Activated naive CD4-positive, alpha-beta T cell treated with anti-CD3 and anti-CD28 coated beads for 36 hours (primary cell): ENCODE measurements at regions not wholly inside any gene's neighbourhood (a gene's known extent, or its start where the extent isn't known, plus 50 kb on each side); places are given as distances from the start of the nearest gene placed in this dataset.
"Not testable (repeated sequence)": the region's sequence is repeated elsewhere in the genome, so short reads cannot be mapped to it uniquely, and the experiment has no call there.

Source experiments
- CTCF ChIA-PET: fragments of 350-600 bp; sonication (Branson Sonifier 250); formaldehyde crosslinking; loops from one replicate; lab custom pipeline; 2021; ENCODE audit warnings: antibody characterized with exemption; lab: Charles Lee
- DNase-seq: peaks from one replicate; pipeline ENCODE4 v3.0.0-alpha.2; 2020
- H3K27ac Mint-ChIP-seq: one replicate; pipeline ENCODE4 v1.8.0; 2021; ENCODE audit warnings: mild to moderate bottlenecking, mixed read lengths
- H3K27me3 Mint-ChIP-seq: one replicate; pipeline ENCODE4 v1.8.0; 2021; ENCODE audit warnings: low read depth, mixed read lengths
- H3K36me3 Mint-ChIP-seq: one replicate; pipeline ENCODE4 v1.8.0; 2021; ENCODE audit warnings: low read depth, mixed read lengths
- H3K4me1 Mint-ChIP-seq: one replicate; pipeline ENCODE4 v1.8.0; 2021; ENCODE audit warnings: low read depth, mixed read lengths
- H3K4me3 Mint-ChIP-seq: one replicate; pipeline ENCODE4 v1.8.0; 2021; ENCODE audit warnings: mild to moderate bottlenecking, moderate library complexity, mixed read lengths
- H3K9me3 Mint-ChIP-seq: one replicate; pipeline ENCODE4 v1.8.0; 2021; ENCODE audit warnings: mixed read lengths
- intact Hi-C: fragments of 100-400 bp; cut with micrococcal nuclease; formaldehyde crosslinking; loops from one replicate; pipeline ENCODE4 v1.15.1; 2023

DNA sequence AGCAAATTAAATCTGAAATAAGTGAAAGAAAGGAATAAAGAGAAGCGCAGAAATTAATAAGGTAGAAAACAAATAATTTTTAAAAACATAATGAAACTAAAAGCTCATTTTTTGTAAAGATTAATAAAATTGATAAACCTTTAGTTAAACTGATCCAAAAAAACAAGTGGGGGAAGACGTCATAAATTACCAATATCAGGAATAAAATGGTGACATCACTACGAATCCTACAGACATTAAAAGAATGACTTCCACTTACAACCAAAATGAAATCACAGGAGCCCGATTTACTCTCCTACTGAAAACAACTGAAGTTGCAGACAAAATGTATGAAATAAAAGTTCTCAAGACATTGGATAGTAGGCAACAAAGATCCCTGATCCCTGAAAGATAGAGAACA is 68.1 kb upstream of the IFFO2 start:
- no peak overlapping the region for H3K4me3 Mint-ChIP-seq
- H3K27ac Mint-ChIP-seq: no peak overlapping the region
- CTCF ChIA-PET: interaction anchor here (0.7 to 1.5 kb wide), 2 partner anchors 111 to 112 kb away, joined by 3 to 5 read pairs; no protein-coding TSS in a partner anchor
- DNase-seq: no peak
- H3K36me3 Mint-ChIP-seq: no peaks in the 10 kb centered on the region
- peaks cover 3% of the 10 kb centered on the region for H3K4me1 Mint-ChIP-seq
- H3K9me3 Mint-ChIP-seq: no peaks in the 10 kb centered on the region
- intact Hi-C loops: no loop called here
- peaks cover 4% of the 10 kb centered on the region for H3K27me3 Mint-ChIP-seq

GRCh38 chr1:19023787-19024186 is 67.3 kb upstream of the IFFO2 start:
- peaks cover 3% of the 10 kb centered on the region for H3K4me1 Mint-ChIP-seq
- no peak overlapping the region for H3K27ac Mint-ChIP-seq
- peaks cover 4% of the 10 kb centered on the region for H3K27me3 Mint-ChIP-seq
- H3K4me3 Mint-ChIP-seq: no peak overlapping the region
- no peaks in the 10 kb centered on the region for H3K9me3 Mint-ChIP-seq
- intact Hi-C loops: no loop called here
- no peaks in the 10 kb centered on the region for H3K36me3 Mint-ChIP-seq
- CTCF ChIA-PET: interaction anchor here (1.5 kb wide), 1 partner anchor 111 kb away, joined by 5 read pairs; no protein-coding TSS in a partner anchor
- no peak for DNase-seq

GRCh38 chr1:19021845-19022244 is 65.4 kb upstream of the IFFO2 start:
- Mint-ChIP-seq H3K4me1 (no peaks in the 10 kb centered on the region), H3K4me3 (no peak overlapping the region), H3K9me3 (no peaks in the 10 kb centered on the region), H3K36me3 (no peaks in the 10 kb centered on the region), H3K27me3 (peaks cover 2% of the 10 kb centered on the region), H3K27ac (no peak overlapping the region)
- CTCF ChIA-PET: interaction anchor here (0.6 kb wide), 1 partner anchor 26 kb away, joined by 3 read pairs; no protein-coding TSS in a partner anchor
- DNase-seq: no peak
- intact Hi-C loops: no loop called here

DNA sequence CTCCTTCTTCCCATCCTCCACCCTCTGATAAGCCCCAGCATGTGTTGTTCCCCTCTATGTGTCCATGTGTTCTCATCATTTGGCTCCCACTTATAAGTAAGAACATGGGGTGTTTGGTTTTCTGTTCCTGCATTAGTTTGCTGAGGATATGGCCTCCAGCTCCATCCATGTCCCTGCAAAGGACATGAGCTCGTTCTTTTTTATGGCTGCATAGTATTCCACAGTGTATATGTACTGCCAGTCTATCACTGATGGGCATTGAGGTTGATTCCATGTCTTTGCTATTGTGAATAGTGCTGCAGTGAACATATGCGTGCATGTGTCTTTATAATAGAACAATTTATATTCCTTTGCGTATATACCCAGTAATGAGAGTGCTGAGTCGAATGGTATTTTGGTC is 62.8 kb upstream of the IFFO2 start:
- intact Hi-C loops, DNase-seq, H3K27ac Mint-ChIP-seq, H3K9me3 Mint-ChIP-seq, H3K36me3 Mint-ChIP-seq, H3K4me3 Mint-ChIP-seq, H3K27me3 Mint-ChIP-seq, H3K4me1 Mint-ChIP-seq: not testable (repeated sequence)
- CTCF ChIA-PET: interaction anchor here (0.6 kb wide), 1 partner anchor 20 kb away, joined by 3 read pairs; no protein-coding TSS in a partner anchor

- CTCF ChIA-PET: no interaction called here
- no peak overlapping the region for H3K4me3 Mint-ChIP-seq
- intact Hi-C loops: no loop called here
- H3K27me3 Mint-ChIP-seq: peaks cover 2% of the 10 kb centered on the region
- H3K9me3 Mint-ChIP-seq: no peaks in the 10 kb centered on the region
- H3K27ac Mint-ChIP-seq: no peak overlapping the region
- H3K36me3 Mint-ChIP-seq: no peaks in the 10 kb centered on the region
- peaks cover 20% of the 10 kb centered on the region for H3K4me1 Mint-ChIP-seq
- no peak for DNase-seq
Measured at GRCh38 chr1:19015476-19015875, 59.0 kb upstream of the IFFO2 start.

DNA sequence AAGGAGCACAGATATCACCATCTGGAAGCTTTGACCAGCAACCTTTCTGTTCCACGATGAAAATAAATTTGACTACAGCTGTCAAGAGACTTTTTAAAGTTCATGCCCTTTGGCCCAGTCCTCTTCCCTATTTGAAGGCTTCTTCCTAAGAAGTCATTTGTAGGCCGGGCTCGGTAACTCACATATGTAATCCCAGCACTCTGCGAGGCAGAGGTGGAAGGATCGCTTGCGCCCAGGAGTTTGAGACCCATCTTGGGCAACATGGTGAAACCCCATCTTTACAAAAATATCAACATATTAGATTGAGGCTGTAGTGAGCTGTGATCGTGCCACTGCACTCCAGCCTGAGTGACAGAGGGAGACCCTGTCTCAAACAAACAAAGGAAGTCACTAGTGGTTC is 58.3 kb upstream of the IFFO2 start:
- no peaks in the 10 kb centered on the region for H3K9me3 Mint-ChIP-seq
- H3K4me1 Mint-ChIP-seq: peaks cover 27% of the 10 kb centered on the region
- CTCF ChIA-PET: interaction anchor here (1.0 kb wide), 1 partner anchor 106 kb away, joined by 3 read pairs; no protein-coding TSS in a partner anchor
- DNase-seq: no peak
- no peaks in the 10 kb centered on the region for H3K36me3 Mint-ChIP-seq
- no peak overlapping the region for H3K27ac Mint-ChIP-seq
- no peak overlapping the region for H3K4me3 Mint-ChIP-seq
- intact Hi-C loops: no loop called here
- H3K27me3 Mint-ChIP-seq: peaks cover 2% of the 10 kb centered on the region

- H3K4me1 Mint-ChIP-seq: peaks cover 35% of the 10 kb centered on the region
- no peak overlapping the region for H3K4me3 Mint-ChIP-seq
- intact Hi-C loops: no loop called here
- no peak for DNase-seq
- H3K9me3 Mint-ChIP-seq: no peaks in the 10 kb centered on the region
- CTCF ChIA-PET: interaction anchor here (1.0 kb wide), 1 partner anchor 106 kb away, joined by 3 read pairs; no protein-coding TSS in a partner anchor
- peaks cover 2% of the 10 kb centered on the region for H3K27me3 Mint-ChIP-seq
- no peak overlapping the region for H3K27ac Mint-ChIP-seq
- H3K36me3 Mint-ChIP-seq: no peaks in the 10 kb centered on the region
Measured at GRCh38 chr1:19013826-19014548, 57.5 kb upstream of the IFFO2 start.

DNA sequence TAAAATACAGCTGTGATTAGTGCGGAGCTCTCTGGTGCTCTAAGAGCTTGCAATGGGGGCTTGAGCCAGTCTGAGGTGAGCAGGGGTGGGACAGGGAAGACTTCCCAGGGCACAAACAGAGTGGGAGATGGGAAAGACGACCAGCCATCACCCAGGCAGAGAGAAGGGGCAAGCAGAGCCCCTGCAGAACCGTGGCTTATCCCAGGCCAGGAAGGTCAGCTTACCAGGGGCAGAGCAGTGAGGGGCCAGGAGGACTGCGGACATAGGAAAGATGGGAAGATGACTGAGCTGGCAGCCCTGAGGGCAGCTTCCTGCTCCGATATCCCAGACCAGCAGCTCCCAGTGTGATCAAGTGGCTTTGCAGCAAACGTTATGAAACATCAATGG is 55.4 kb upstream of the IFFO2 start:
- Mint-ChIP-seq H3K4me3 (no peak overlapping the region), H3K4me1 (peaks cover 35% of the 10 kb centered on the region), H3K27me3 (no peaks in the 10 kb centered on the region), H3K9me3 (no peaks in the 10 kb centered on the region), H3K27ac (peak overlapping the region; percentile 83), H3K36me3 (no peaks in the 10 kb centered on the region)
- no peak for DNase-seq
- intact Hi-C loops: loop anchor here (1.0 to 2.0 kb wide), 7 partner anchors 11 to 699 kb away; partner anchors contain the start of gene ALDH4A1
- CTCF ChIA-PET: interaction anchor here (0.6 kb wide), 1 partner anchor 1572 kb away, joined by 4 read pairs; no protein-coding TSS in a partner anchor

DNA sequence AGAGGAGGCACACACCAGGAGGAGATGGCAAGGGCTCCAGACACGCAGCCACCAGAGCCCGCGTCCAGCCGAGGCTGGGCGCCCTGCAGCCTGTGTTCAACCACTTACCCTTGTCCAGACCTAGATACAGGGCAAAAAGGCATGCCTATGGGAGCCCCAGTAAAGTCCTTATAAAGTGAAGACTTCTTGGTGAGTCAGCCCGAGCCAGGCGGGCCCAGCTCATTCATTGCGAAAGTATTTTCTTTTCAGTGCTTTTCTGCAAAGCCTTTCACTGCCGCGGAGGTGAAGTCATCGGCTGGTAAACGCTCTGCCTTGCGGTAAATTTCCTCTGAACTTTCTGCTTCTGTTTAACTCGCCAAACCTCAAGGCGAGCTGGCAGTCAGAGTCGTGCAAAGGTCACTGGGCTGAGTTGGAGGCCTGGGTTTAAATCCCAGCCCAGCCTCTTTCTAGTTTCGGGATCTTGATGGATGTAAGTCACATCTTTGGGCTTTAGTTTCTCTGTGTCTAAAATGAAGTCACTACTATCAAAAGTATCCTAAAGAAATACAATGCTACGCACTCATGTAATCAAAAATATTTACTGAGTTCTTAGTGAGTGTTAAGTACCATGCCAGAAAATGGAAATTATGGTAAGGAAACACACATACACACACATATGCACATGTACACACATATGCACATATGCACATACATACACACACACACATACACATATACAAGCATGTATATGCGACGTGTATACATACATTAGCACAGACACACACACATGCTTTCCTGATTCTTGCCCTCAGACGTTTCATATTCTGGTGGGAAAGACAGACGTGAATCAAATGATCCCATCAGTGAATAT is 54.7 kb upstream of the IFFO2 start:
- Mint-ChIP-seq H3K27ac (peak overlapping the region; percentile 83), H3K4me1 (peaks cover 35% of the 10 kb centered on the region), H3K27me3 (no peaks in the 10 kb centered on the region), H3K4me3 (no peak overlapping the region), H3K9me3 (no peaks in the 10 kb centered on the region), H3K36me3 (no peaks in the 10 kb centered on the region)
- CTCF ChIA-PET: no interaction called here
- peak; percentile 95 for DNase-seq
- intact Hi-C loops: loop anchor here (1.0 to 2.0 kb wide), 7 partner anchors 10 to 700 kb away; partner anchors contain the start of gene ALDH4A1

- Mint-ChIP-seq H3K4me1 (peaks cover 35% of the 10 kb centered on the region), H3K36me3 (no peaks in the 10 kb centered on the region), H3K4me3 (no peak overlapping the region), H3K27me3 (no peaks in the 10 kb centered on the region), H3K27ac (peak overlapping the region; percentile 83), H3K9me3 (no peaks in the 10 kb centered on the region)
- intact Hi-C loops: loop anchor here (2.0 kb wide), 2 partner anchors 108 to 700 kb away; partner anchors contain the start of gene ALDH4A1
- CTCF ChIA-PET: interaction anchor here (1.2 kb wide), 1 partner anchor 102 kb away, joined by 3 read pairs; no protein-coding TSS in a partner anchor
- no peak for DNase-seq
Measured at GRCh38 chr1:19010503-19010902, 54.0 kb upstream of the IFFO2 start.

DNA sequence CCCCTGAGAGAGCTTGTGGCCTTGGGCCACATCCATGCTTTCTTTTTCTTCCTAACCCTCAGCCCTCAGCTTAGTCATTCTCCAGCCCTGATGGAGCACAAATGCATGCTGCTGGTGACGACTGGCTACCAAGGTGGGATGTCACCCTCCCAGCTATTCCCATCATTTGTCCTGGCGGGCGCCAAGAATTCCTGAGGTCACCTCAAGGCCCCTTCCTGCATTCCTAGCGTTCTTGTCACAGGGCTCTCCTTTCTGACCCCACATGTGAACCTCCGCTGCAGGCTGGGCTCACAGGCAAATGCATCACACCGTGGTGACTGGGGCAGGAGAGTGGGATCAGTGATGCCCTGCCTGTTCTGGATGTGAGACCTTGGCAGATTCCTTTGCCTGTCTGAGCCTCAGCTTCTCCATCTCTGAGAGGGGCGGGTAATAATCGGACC is 53.4 kb upstream of the IFFO2 start:
- H3K27ac Mint-ChIP-seq: peak overlapping the region; percentile 83
- no peak overlapping the region for H3K4me3 Mint-ChIP-seq
- no peak for DNase-seq
- H3K36me3 Mint-ChIP-seq: no peaks in the 10 kb centered on the region
- intact Hi-C loops: loop anchor here (2.0 kb wide), 2 partner anchors 107 to 701 kb away; partner anchors contain the start of gene ALDH4A1
- CTCF ChIA-PET: interaction anchor here (0.8 to 1.2 kb wide), 3 partner anchors 13 to 126 kb away, joined by 3 read pairs; no protein-coding TSS in a partner anchor
- H3K4me1 Mint-ChIP-seq: peaks cover 35% of the 10 kb centered on the region
- H3K27me3 Mint-ChIP-seq: no peaks in the 10 kb centered on the region
- H3K9me3 Mint-ChIP-seq: no peaks in the 10 kb centered on the region
